A549 (cell line): ENCODE measurements at regions not wholly inside any gene's neighbourhood (a gene's known extent, or its start where the extent isn't known, plus 50 kb on each side); places are given as distances from the start of the nearest gene placed in this dataset.

Experiments used
- ATAC-seq, 2 experiments: fragments of 200-7000 bp in 1 of 2; fragments of >200 bp in 1 of 2; cut with Nextera tagmentation in 1 of 2; cut with Tn5 transposase in 1 of 2; 3 replicates each; pipeline versions ENCODE4 v1.8.0 to v1.9.1; 2018 to 2020; ENCODE audit warnings: mild to moderate bottlenecking in 1 of 2, moderate library complexity in 1 of 2
- CTCF ChIA-PET: fragments of 300-600 bp; sonication (Branson Sonifier 250); formaldehyde crosslinking; extraction: SDS; loops from one replicate; lab custom pipeline; 2021; ENCODE audit warnings: antibody characterized with exemption, inconsistent platforms; lab: Yijun Ruan, JAX
- POLR2A ChIA-PET: fragments of 350-600 bp; formaldehyde crosslinking; extraction: SDS; loops from one replicate; lab custom pipeline; 2021; ENCODE audit warnings: antibody characterized with exemption, inconsistent platforms; lab: Yijun Ruan, JAX
- DNase-seq, 2 experiments: peaks; one replicate each; pipeline versions ENCODE4 v3.0.0 to v3.0.0-alpha.2; 2011 to 2016; ENCODE audit warnings: low read depth in 1 of 2, low spot score in 1 of 2
- FAIRE-seq: peaks from 2 replicates; lab custom pipeline; 2011; peaks lifted over from hg19 to GRCh38; lab: Jason Lieb, UNC
- H3K27ac ChIP-seq, 2 experiments: fragments of >200 bp; sonication (Bioruptor Twin); formaldehyde crosslinking; 3 replicates each; pipeline ENCODE4 v1.5.1; 2016 to 2017
- H3K4me1 ChIP-seq: fragments of >200 bp; sonication (Bioruptor Twin); formaldehyde crosslinking; 3 replicates; pipeline ENCODE4 v1.6.1; 2016
- H3K4me2 ChIP-seq: fragments of >200 bp; sonication (Bioruptor Twin); formaldehyde crosslinking; 3 replicates; pipeline ENCODE4 v1.6.1; 2016
- H3K4me3 ChIP-seq: fragments of >200 bp; sonication (Bioruptor Twin); formaldehyde crosslinking; 3 replicates; pipeline ENCODE4 v1.5.1; 2016
- H3K9me3 ChIP-seq: fragments of >200 bp; sonication (Bioruptor Twin); formaldehyde crosslinking; 3 replicates; pipeline ENCODE4 v1.6.1; 2016
- BHLHE40 ChIP-seq: IDR thresholded peaks from 2 replicates; pipeline ENCODE4 v1.6.1; 2012; ENCODE audit warnings: low read depth, low read length, inconsistent platforms
- CBX2 ChIP-seq: fragments of 200-600 bp; sonication (generic); IDR thresholded peaks from 2 replicates; pipeline ENCODE4 v1.6.1; 2016; ENCODE audit warnings: low read depth, mild to moderate bottlenecking, borderline replicate concordance
- CHD4 ChIP-seq: fragments of 200-600 bp; sonication (generic); IDR thresholded peaks from 2 replicates; pipeline ENCODE4 v1.6.1; 2016; ENCODE audit warnings: antibody characterized with exemption, mild to moderate bottlenecking, borderline replicate concordance
- EP300 ChIP-seq, 2 experiments: fragments of >200 bp; sonication (Bioruptor Twin); formaldehyde crosslinking; IDR thresholded peaks; 2 replicates in 1 of 2; 3 replicates in 1 of 2; pipeline ENCODE4 v1.6.1; 2016 to 2017
- FOSL2 ChIP-seq, 2 experiments: fragments of 450-650 bp in 1 of 2; fragments of >200 bp in 1 of 2; sonication (Bioruptor Twin) in 1 of 2; formaldehyde crosslinking; IDR thresholded peaks; 2 replicates each; pipeline versions ENCODE4 v1.5.0 to v1.6.1; 2016 to 2020; ENCODE audit warnings: mild to moderate bottlenecking in 1 of 2, moderate library complexity in 1 of 2
- HOXB13 ChIP-seq: fragments of 250-450 bp; sonication (Bioruptor Pico); IDR thresholded peaks from 2 replicates; pipeline ENCODE4 v1.5.0; 2020; ENCODE audit warnings: low read depth, mild to moderate bottlenecking, moderate library complexity
- JUN ChIP-seq, 2 experiments: fragments of >200 bp; sonication (Bioruptor Twin); formaldehyde crosslinking; IDR thresholded peaks; 2 replicates in 1 of 2; 3 replicates in 1 of 2; pipeline ENCODE4 v1.6.1; 2016 to 2017
- KDM1A ChIP-seq: fragments of 200-600 bp; sonication (generic); IDR thresholded peaks from 2 replicates; pipeline ENCODE4 v1.6.1; 2016; ENCODE audit warnings: low read depth, mild to moderate bottlenecking
- MAFK ChIP-seq: fragments of 450-650 bp; IDR thresholded peaks from 2 replicates; pipeline ENCODE4 v1.6.1; 2014; ENCODE audit not compliant: partially characterized antibody
- MAZ ChIP-seq: fragments of 150-350 bp; IDR thresholded peaks from 2 replicates; pipeline ENCODE4 v1.6.1; 2014; ENCODE audit warnings: antibody characterized with exemption, low read depth, low read length, borderline replicate concordance
- MYC ChIP-seq: IDR thresholded peaks from 2 replicates; pipeline ENCODE4 v1.6.1; 2012; ENCODE audit warnings: mild to moderate bottlenecking, inconsistent platforms, low read length, improper control_type of control experiment, borderline replicate concordance
- NPAS2 ChIP-seq: fragments of 250-450 bp; sonication (Bioruptor Pico); IDR thresholded peaks from 2 replicates; pipeline ENCODE4 v1.8.0; 2022; ENCODE audit warnings: mild to moderate bottlenecking, moderate library complexity, borderline replicate concordance
- POLR2AphosphoS2 ChIP-seq: conservative IDR thresholded peaks from 2 replicates; pipeline ENCODE4 v1.6.1; 2012; ENCODE audit warnings: low read length, improper control_type of control experiment, inconsistent platforms
- RNF2 ChIP-seq: fragments of 200-600 bp; sonication (generic); IDR thresholded peaks from 2 replicates; pipeline ENCODE4 v1.6.1; 2016; ENCODE audit warnings: low read depth, mild to moderate bottlenecking, antibody characterized with exemption, moderate library complexity, borderline replicate concordance
- TFCP2L1 ChIP-seq: fragments of 250-450 bp; sonication (Bioruptor Pico); IDR thresholded peaks from 2 replicates; pipeline ENCODE4 v1.5.0; 2021; ENCODE audit warnings: mild to moderate bottlenecking
- ZFP36 ChIP-seq: fragments of 450-650 bp; IDR thresholded peaks from 2 replicates; pipeline ENCODE4 v1.6.1; 2014; ENCODE audit warnings: borderline replicate concordance; ENCODE audit not compliant: partially characterized antibody
- ZNF302 ChIP-seq: fragments of 250-450 bp; sonication (Bioruptor Pico); IDR thresholded peaks from 2 replicates; pipeline ENCODE4 v1.9.0; 2021; ENCODE audit warnings: inconsistent platforms, mild to moderate bottlenecking, moderate library complexity
- ZSCAN20 ChIP-seq: fragments of 250-450 bp; sonication (Bioruptor Pico); IDR thresholded peaks from 2 replicates; pipeline ENCODE4 v1.8.0; 2022; ENCODE audit warnings: mild to moderate bottlenecking, moderate library complexity
- WGBS: methylation state at CpG from one replicate; pipeline ENCODE4 v1.1.6; 2017; ENCODE audit errors: missing lambda C conversion rate; 5-methylcytosine and 5-hydroxymethylcytosine counted together
- TF ChIP-seq, protein P1 (sequence below): fragments of 250-450 bp; sonication (Bioruptor Pico); IDR thresholded peaks from 2 replicates; pipeline ENCODE4 v1.5.0; 2021; ENCODE audit warnings: mild to moderate bottlenecking, moderate library complexity, borderline replicate concordance
- TF ChIP-seq, protein P2 (sequence below): fragments of 450-650 bp; IDR thresholded peaks from 2 replicates; pipeline ENCODE4 v1.6.1; 2014; ENCODE audit warnings: antibody characterized with exemption
- TF ChIP-seq, protein P3 (sequence below): fragments of >200 bp; sonication (Bioruptor Twin); formaldehyde crosslinking; IDR thresholded peaks from 2 replicates; pipeline ENCODE4 v1.6.1; 2016
- TF ChIP-seq, protein P4 (sequence below): IDR thresholded peaks from 2 replicates; pipeline ENCODE4 v1.6.1; 2012
- TF ChIP-seq, protein P5 (sequence below): fragments of 150-350 bp; IDR thresholded peaks from 2 replicates; pipeline ENCODE4 v1.6.1; 2014; ENCODE audit warnings: low read depth, mild to moderate bottlenecking, low read length
- TF ChIP-seq, protein P6 (sequence below): fragments of >200 bp; sonication (Bioruptor Twin); formaldehyde crosslinking; IDR thresholded peaks from 3 replicates; pipeline ENCODE4 v1.6.1; 2016

DNA sequence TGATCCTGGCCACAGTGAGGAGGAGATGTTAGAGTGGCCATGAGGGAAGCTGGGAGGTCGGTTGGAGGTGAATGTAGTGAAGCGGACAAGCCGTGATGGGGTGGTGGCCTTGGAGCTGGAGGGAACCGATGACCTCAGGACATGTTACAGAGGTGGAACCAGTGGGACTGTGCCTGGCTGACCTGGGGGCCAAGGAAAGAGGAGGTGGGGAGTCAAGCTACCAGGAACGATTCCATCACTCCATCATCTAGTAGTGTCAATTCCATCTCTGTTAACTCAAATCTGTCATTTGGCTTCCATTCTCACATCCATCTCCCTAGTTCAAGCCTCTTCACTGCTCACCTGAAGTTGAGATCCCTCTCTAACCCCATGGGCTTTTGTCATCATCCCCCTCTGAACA lies 102.4 kb upstream of the LYZL2 start:
- POLR2A ChIA-PET = no interaction called here
- no peak overlapping the region for H3K4me2 ChIP-seq
- no peak overlapping the region for H3K4me3 ChIP-seq
- 75% methylated on average over 5 of the region's 5 CpGs for WGBS
- DNase-seq (no peak), ATAC-seq (no peak), FAIRE-seq (no peak)
- TF ChIP-seq EP300 (IDR thresholded peaks at IDR 0.05) (no peak), NPAS2 (no peak), MYC (no peak), ZFP36 (no peak), HOXB13 (CRISPR knock-in tag) (no peak), JUN (IDR thresholded peaks at IDR 0.05) (no peak), TFCP2L1 (CRISPR knock-in tag) (no peak), RNF2 (no peak), ZNF302 (CRISPR knock-in tag) (no peak), MAFK (no peak), FOSL2 (IDR thresholded peaks at IDR 0.05) (no peak), FOSL2 (CRISPR knock-in tag; IDR thresholded peaks at IDR 0.05) (no peak), ZSCAN20 (CRISPR knock-in tag) (no peak), BHLHE40 (no peak)
- TF ChIP-seq, protein P1, sequence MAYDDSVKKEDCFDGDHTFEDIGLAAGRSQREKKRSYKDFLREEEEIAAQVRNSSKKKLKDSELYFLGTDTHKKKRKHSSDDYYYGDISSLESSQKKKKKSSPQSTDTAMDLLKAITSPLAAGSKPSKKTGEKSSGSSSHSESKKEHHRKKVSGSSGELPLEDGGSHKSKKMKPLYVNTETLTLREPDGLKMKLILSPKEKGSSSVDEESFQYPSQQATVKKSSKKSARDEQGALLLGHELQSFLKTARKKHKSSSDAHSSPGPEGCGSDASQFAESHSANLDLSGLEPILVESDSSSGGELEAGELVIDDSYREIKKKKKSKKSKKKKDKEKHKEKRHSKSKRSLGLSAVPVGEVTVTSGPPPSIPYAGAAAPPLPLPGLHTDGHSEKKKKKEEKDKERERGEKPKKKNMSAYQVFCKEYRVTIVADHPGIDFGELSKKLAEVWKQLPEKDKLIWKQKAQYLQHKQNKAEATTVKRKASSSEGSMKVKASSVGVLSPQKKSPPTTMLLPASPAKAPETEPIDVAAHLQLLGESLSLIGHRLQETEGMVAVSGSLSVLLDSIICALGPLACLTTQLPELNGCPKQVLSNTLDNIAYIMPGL = no peak
- TF ChIP-seq, protein P2, sequence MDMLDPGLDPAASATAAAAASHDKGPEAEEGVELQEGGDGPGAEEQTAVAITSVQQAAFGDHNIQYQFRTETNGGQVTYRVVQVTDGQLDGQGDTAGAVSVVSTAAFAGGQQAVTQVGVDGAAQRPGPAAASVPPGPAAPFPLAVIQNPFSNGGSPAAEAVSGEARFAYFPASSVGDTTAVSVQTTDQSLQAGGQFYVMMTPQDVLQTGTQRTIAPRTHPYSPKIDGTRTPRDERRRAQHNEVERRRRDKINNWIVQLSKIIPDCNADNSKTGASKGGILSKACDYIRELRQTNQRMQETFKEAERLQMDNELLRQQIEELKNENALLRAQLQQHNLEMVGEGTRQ = no peak
- TF ChIP-seq, protein P3, sequence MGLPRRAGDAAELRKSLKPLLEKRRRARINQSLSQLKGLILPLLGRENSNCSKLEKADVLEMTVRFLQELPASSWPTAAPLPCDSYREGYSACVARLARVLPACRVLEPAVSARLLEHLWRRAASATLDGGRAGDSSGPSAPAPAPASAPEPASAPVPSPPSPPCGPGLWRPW = no peak
- TF ChIP-seq, protein P4, sequence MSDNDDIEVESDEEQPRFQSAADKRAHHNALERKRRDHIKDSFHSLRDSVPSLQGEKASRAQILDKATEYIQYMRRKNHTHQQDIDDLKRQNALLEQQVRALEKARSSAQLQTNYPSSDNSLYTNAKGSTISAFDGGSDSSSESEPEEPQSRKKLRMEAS = no peak
- TF ChIP-seq, protein P5, sequence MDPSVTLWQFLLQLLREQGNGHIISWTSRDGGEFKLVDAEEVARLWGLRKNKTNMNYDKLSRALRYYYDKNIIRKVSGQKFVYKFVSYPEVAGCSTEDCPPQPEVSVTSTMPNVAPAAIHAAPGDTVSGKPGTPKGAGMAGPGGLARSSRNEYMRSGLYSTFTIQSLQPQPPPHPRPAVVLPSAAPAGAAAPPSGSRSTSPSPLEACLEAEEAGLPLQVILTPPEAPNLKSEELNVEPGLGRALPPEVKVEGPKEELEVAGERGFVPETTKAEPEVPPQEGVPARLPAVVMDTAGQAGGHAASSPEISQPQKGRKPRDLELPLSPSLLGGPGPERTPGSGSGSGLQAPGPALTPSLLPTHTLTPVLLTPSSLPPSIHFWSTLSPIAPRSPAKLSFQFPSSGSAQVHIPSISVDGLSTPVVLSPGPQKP = no peak
- H3K9me3 ChIP-seq = no peaks in the 10 kb centered on the region
- no peak overlapping the region for H3K27ac ChIP-seq
- CTCF ChIA-PET = interaction anchor here (0.8 to 1.8 kb wide), 3 partner anchors 15 to 53 kb away, joined by 3 to 4 read pairs (median 4); no protein-coding TSS in a partner anchor
- peaks cover 10% of the 10 kb centered on the region; the same call in 2 of the 3 replicates for H3K4me1 ChIP-seq

DNA sequence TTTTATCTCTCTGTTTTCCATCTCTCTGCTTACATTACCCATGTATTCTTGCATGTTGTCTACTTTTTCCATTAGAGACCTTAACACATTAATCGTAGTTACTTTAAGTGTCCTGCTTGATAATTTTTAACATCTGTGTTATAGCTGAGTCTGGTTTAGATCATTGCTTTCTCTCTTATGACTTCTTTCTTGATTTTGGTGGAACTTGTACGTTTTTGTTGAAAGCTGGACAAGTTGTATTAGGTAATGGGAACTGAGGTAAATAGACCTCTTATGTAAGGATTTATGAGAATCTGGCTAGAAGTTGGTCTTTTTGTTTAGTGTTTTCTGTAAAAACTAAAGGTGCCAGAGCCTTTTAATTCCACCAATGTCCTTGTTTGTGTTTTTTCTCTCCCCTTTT lies 100.8 kb upstream of the LYZL2 start:
- H3K9me3 ChIP-seq = no peaks in the 10 kb centered on the region

DNA sequence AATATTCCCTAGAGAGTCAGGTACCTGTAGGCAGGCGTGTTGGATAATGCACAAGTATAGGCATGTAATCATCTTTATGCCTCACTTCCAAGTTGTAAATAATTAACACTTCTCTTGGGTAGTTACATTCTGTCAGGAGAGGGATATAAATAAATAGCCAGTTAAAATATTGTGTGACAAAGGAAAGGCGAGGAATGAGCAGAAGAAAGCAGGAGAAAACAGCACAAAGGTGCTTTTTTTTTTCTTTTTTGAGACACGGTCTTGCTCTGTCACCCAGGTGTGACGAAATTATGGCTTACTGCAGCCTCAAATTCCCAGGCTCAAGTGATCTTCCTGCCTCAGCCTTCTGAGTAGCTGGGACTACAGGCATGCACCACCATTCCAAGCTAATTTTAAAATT lies 99.2 kb upstream of the LYZL2 start:
- no peak overlapping the region for H3K4me3 ChIP-seq
- H3K4me1 ChIP-seq = no peaks in the 10 kb centered on the region
- H3K9me3 ChIP-seq = no peaks in the 10 kb centered on the region
- no peak for DNase-seq
- 71% methylated on average over 4 of the region's 4 CpGs for WGBS
- ChIA-PET CTCF (interaction anchor here (1.1 to 3.6 kb wide), 6 partner anchors 9 to 1079 kb away, joined by 3 to 19 read pairs (median 4); no protein-coding TSS in a partner anchor), POLR2A (no interaction called here)
- FAIRE-seq = no peak
- no peak for ATAC-seq
- no peak overlapping the region for H3K27ac ChIP-seq
- no peak overlapping the region for H3K4me2 ChIP-seq
- TF ChIP-seq, protein P6, sequence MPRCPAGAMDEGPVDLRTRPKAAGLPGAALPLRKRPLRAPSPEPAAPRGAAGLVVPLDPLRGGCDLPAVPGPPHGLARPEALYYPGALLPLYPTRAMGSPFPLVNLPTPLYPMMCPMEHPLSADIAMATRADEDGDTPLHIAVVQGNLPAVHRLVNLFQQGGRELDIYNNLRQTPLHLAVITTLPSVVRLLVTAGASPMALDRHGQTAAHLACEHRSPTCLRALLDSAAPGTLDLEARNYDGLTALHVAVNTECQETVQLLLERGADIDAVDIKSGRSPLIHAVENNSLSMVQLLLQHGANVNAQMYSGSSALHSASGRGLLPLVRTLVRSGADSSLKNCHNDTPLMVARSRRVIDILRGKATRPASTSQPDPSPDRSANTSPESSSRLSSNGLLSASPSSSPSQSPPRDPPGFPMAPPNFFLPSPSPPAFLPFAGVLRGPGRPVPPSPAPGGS = no peak
- TF ChIP-seq, protein P2 = no peak
- TF ChIP-seq CBX2 (no peak), CHD4 (no peak), ZFP36 (no peak), MAZ (no peak), BHLHE40 (no peak), MYC (no peak), POLR2AphosphoS2 (no peak), KDM1A (no peak)
- TF ChIP-seq, protein P1 = no peak

More for the DNA sequence above, 100.8 kb upstream of the LYZL2 start:
- H3K4me3 ChIP-seq = no peak overlapping the region
- no peak overlapping the region for H3K27ac ChIP-seq
- ATAC-seq (no peak), FAIRE-seq (no peak), DNase-seq (no peak)
- ChIA-PET CTCF (interaction anchor here (0.5 to 1.8 kb wide), 6 partner anchors 11 to 1133 kb away, joined by 3 to 4 read pairs (median 4); no protein-coding TSS in a partner anchor), POLR2A (no interaction called here)
- H3K4me2 ChIP-seq = no peak overlapping the region
- no peak for TF ChIP-seq ZSCAN20 (CRISPR knock-in tag)
- TF ChIP-seq KDM1A = no peak
- WGBS = 67% methylated on average over 2 of the region's 2 CpGs
- no peaks in the 10 kb centered on the region for H3K4me1 ChIP-seq
